Activated CD4-positive, alpha-beta T cell treated with anti-CD3 and anti-CD28 coated beads, Interleukin-2, amount 50 U/mL, for 48 hours (primary cell): ENCODE measurements at regions not wholly inside any gene's neighbourhood (a gene's known extent, or its start where the extent isn't known, plus 50 kb on each side); places are given as distances from the start of the nearest gene placed in this dataset.
"Not testable (repeated sequence)": the region's sequence is repeated elsewhere in the genome, so short reads cannot be mapped to it uniquely, and the experiment has no call there.

ENCODE experiments used
- DNase-seq, 2 experiments: peaks; one replicate each; pipeline ENCODE4 v3.0.0-alpha.2; 2020

GRCh38 chr2:13770279-13770678, 862.2 kb upstream of the LRATD1 start:
- DNase-seq = no peak

DNA sequence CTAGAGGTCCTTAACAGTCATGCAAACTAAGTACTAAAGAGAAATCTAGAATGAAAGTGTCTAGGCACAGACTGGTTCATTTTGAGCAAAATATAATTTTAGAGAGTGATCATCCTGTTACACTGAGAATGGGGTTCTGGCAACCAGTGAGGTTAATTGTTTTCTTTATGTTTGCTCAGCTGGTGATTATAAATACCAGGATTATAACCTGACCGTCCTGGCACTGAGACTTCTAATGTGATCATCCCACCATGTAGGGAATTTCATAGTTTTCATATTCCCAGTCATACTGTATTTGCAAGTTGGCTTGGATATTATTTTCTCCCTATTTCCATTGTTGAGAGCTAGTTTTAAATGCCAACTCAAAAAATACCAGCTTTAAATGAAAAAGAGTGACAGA, 852.5 kb upstream of the LRATD1 start:
- no peak for DNase-seq

- DNase-seq = no peak
Observed at GRCh38 chr2:13791019-13791547, 841.4 kb upstream of the LRATD1 start.

DNA sequence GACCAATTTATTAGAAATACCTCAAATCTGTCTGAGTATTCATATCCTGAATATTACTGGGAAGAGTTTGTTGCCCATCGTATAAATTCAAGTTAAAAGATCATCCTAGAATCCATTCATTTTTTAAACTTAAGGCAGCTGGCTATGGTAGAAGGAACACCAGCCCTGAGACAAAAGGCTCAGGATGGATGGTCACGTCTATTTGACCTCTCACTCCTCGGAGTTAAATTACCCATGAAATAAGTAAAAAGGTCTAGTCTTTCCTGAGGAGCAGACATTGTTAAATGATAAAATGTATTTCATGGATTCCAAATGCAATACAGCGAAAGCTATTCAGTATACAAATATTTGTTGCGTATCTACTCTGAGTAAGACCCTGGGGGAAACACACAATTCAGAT, 826.0 kb upstream of the LRATD1 start:
- DNase-seq = no peak

GRCh38 chr2:13813236-13813635, 819.3 kb upstream of the LRATD1 start:
- no peak for DNase-seq

- no peak for DNase-seq
Observed at GRCh38 chr2:13818002-13818401, 814.5 kb upstream of the LRATD1 start.

GRCh38 chr2:13819896-13820295, 812.6 kb upstream of the LRATD1 start:
- DNase-seq = no peak

DNA sequence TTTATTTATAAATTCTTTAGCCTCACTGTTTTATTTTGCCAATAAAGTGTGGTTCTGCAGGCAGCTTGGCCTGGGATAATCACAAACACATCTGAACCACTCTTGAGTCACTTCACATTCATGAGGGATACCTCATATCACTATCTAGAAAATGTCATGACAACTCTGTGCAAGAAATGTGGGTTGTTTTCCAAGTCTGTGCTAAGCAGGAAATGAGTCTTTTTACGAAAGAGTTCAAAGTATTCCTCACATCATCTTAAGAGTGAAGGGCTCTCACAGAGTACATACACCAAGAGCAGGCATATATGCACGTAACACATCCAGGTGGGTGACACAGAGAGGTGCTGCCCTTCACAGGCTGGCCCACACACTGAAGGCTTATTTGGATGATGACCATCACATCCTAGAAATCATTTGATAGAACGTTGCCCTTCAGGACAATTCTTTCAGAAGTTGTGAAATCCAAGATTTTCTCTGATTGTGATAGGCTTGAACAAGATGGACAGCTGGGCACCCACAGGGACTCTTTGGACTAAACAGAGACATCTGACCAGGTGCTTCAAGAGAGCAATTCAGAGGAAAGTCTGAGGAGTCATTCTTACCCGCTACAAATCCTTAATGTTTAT, 811.1 kb upstream of the LRATD1 start:
- DNase-seq = no peak

GRCh38 chr2:13822365-13822764, 810.2 kb upstream of the LRATD1 start:
- no peak for DNase-seq

DNA sequence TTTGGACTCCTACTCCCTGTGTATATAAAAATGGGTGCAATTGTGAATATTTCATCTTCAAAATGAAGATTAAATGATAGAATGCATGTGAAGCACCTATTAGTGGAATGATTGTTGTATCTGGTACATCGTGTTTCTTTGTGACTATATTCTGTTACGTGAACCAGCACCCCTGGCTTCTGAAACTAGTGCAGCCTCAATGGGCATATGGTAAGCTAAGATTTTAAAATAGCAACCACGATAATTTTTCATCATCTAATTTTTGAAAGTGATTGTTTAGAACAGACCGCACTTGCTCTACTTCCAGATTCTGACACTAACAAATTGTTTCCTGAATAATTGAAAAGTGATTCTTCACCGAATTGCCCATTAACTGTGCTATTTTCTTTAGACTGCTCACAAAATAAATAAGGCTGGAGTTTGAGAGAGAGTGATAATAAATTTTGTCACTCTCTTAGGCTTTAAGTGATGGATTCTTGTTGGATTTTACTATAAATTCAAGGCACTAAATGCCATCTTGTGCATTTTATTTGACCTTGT, 806.1 kb upstream of the LRATD1 start:
- no peak for DNase-seq

DNA sequence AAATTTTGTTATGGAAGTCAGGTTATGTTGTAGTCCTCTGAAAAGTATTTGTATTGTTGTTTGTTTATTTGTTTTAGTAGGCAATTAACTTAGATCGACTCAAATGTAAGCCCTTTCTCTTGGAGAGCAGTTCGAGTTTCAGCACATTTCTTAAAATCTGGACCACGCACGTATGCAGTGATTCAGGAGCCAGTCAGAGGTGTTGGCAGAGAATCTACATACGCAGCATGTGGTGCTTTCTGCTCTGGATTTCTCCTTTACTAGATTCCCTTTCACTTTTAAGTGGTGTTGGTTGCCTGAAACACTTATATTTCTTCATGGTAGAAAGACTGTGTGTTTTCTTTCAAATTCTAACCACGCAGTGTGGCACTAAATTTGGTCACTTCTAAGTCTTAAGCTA, 773.9 kb upstream of the LRATD1 start:
- DNase-seq = no peak

GRCh38 chr2:13868275-13868674, 764.2 kb upstream of the LRATD1 start:
- DNase-seq = not testable (repeated sequence)

DNA sequence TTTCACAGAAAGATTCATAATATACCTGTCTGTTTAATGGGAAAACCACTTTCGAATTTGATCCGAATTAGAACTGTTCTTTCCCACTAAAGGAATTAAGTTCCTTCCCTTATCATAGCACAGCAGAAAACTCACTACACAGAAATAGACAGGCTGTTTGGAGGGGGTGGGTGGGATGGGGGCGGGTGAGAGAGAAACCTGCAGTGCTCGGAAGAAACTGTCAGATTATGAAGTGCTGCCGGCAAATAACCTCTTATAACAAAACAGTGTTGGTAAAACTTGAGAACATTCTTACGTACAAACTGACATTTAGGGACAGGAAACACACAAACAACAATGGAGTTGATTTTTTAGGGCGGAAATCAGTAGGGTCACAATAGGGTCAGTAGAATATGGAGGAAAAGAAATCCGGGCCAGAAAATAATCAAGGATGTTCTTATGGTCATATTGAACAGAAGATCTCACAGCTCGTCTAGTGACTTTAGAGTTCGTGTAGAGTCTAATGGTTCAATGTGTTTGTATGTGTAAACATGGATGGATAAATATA, 756.0 kb upstream of the LRATD1 start:
- DNase-seq = no peak

DNA sequence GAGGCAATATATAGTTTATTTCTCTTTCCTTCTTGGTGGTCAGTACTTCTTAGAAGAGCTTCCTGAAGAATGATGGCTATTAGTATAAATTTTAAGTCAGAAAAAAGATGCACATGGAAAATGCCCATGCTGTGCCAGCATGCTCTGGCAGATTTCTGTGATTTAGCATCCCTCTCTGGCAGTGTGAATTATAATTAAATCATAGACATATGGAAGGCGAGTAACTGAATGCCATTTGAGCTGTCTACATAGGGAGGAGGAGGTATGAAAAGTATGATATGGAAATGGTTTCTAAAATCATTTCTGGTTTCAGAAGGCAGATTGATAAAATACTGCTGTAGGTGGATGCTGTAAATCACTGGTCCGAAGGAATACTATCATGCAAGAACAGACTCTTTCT, 754.9 kb upstream of the LRATD1 start:
- DNase-seq = no peak

GRCh38 chr2:13884291-13884976, 748.1 kb upstream of the LRATD1 start:
- no peak for DNase-seq

DNA sequence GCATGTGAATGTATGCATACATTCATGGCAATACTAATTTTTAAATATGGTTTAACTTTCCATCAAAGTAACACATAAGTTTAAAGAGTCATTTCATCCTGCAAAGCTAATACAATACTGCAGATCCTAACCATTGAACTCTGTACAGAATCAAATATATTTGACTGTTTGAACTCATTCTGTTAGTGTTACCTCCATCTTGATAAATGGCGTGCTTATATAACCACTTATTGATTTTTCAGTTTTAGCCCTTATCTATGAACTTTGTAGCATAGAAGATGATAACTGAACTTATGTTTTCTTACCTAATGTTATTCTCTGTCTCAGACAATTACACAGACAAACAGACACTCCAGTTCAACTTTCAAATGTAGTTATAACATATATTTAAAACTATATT, 731.0 kb upstream of the LRATD1 start:
- DNase-seq = no peak

GRCh38 chr2:13905831-13906230, 726.7 kb upstream of the LRATD1 start:
- no peak for DNase-seq

DNA sequence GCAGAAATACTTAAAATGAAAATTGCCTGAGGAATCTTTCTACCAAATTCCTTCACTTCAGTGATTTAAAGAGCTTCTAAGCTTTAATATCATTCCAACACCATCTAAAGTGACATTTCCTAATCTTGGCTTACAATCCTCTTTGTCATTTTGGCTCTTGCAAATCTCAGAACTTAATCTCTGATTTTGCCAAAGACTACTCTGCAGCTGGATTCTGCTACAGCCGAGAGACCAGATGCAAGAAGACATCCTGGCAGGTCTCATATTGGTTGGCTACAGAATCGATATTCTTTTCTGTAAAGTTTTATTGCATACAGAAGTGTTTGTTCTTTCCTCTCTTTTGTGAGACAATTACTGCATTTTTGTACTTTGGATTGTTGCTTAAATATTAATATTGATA, 716.5 kb upstream of the LRATD1 start:
- DNase-seq = no peak

- no peak for DNase-seq
Observed at GRCh38 chr2:13917958-13918357, 714.6 kb upstream of the LRATD1 start.

DNA sequence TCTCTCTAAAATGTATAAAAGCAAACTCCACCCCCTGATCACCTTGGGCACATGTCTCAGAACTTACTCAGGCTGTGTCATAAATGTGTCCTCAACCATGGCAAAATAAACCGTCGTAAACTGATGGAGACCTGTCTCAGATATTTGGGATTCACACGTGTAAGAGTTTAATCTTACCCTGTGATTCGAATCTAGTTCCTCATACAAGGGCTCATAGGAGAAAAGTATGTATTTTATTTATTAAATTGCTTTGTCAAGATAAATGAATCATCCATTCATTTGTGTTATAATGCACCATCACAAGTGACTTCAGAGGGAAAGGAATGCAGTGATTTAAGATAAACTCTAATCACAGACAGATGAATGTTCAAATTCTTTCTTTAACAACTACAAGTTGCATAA, 712.5 kb upstream of the LRATD1 start:
- DNase-seq = no peak

- DNase-seq = no peak
Observed at GRCh38 chr2:13921245-13921644, 711.3 kb upstream of the LRATD1 start.

- no peak for DNase-seq
Observed at GRCh38 chr2:13923823-13924222, 708.7 kb upstream of the LRATD1 start.

- DNase-seq = no peak
Observed at GRCh38 chr2:13942111-13942510, 690.4 kb upstream of the LRATD1 start.

DNA sequence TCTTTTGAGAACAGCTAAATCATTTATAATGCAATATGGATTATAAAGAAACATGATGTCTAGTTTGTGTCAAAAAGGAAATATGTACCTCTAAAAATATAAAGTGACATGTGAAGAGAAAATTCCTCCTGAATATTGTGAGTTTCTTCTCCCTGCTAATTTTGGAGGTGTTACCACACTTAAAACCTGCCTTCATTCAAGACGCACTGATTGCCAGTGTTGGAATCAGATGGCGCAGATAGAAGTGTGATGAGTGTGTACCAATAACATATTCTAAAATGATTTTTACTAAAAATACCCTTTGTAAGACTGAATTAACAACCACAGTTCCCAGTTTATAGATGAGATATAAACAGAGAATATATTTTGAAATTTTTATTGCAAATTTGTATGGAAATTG, 681.8 kb upstream of the LRATD1 start:
- DNase-seq = no peak
